GM23248 (cell line): ENCODE measurements at regions not wholly inside any gene's neighbourhood (a gene's known extent, or its start where the extent isn't known, plus 50 kb on each side); places are given as distances from the start of the nearest gene placed in this dataset.

Experiments
- DNase-seq: peaks from one replicate; pipeline ENCODE4 v3.0.0-alpha.2; 2015
- H2AFZ ChIP-seq: fragments of 200-600 bp; sonication (generic); 2 replicates; pipeline ENCODE4 v1.6.1; 2016; ENCODE audit warnings: antibody characterized with exemption
- H3F3A ChIP-seq: fragments of 200-600 bp; sonication (generic); 2 replicates; pipeline ENCODE4 v1.6.1; 2016; ENCODE audit warnings: mild to moderate bottlenecking, antibody characterized with exemption, mixed run types; ENCODE audit not compliant: insufficient read depth
- H3K27ac ChIP-seq: fragments of 200-600 bp; sonication (generic); 2 replicates; pipeline ENCODE4 v1.5.1; 2016; ENCODE audit warnings: mild to moderate bottlenecking
- H3K27me3 ChIP-seq: fragments of 200-600 bp; sonication (generic); replicated peaks from 2 replicates; pipeline ENCODE4 v1.6.1; 2016; ENCODE audit warnings: mild to moderate bottlenecking; ENCODE audit not compliant: insufficient read depth
- H3K36me3 ChIP-seq: fragments of 200-600 bp; sonication (generic); 2 replicates; pipeline ENCODE4 v1.6.1; 2016; ENCODE audit warnings: low read depth, mild to moderate bottlenecking
- H3K4me1 ChIP-seq: fragments of 200-600 bp; sonication (generic); 2 replicates; pipeline ENCODE4 v1.6.1; 2016; ENCODE audit warnings: mild to moderate bottlenecking; ENCODE audit not compliant: insufficient read depth
- H3K4me2 ChIP-seq: fragments of 200-600 bp; sonication (generic); one replicate; pipeline ENCODE4 v1.6.1; 2016; ENCODE audit warnings: mild to moderate bottlenecking; ENCODE audit not compliant: unreplicated experiment
- H3K4me3 ChIP-seq: fragments of 200-600 bp; sonication (generic); 2 replicates; pipeline ENCODE4 v1.5.1; 2016; ENCODE audit warnings: mild to moderate bottlenecking
- H3K79me2 ChIP-seq: fragments of 200-600 bp; sonication (generic); 2 replicates; pipeline ENCODE4 v1.6.1; 2016; ENCODE audit warnings: mild to moderate bottlenecking; ENCODE audit not compliant: insufficient read depth
- H3K9ac ChIP-seq: fragments of 200-600 bp; sonication (generic); 2 replicates; pipeline ENCODE4 v1.6.1; 2016; ENCODE audit warnings: mild to moderate bottlenecking
- H3K9me2 ChIP-seq: fragments of 200-600 bp; sonication (generic); 2 replicates; pipeline ENCODE4 v1.6.1; 2016; ENCODE audit warnings: mixed run types, mild to moderate bottlenecking, moderate library complexity; ENCODE audit not compliant: insufficient read depth
- H3K9me3 ChIP-seq: fragments of 200-600 bp; sonication (generic); one replicate; pipeline ENCODE4 v1.6.1; 2017; ENCODE audit warnings: low read depth
- H4K20me1 ChIP-seq: fragments of 200-600 bp; sonication (generic); 2 replicates; pipeline ENCODE4 v1.6.0; 2016; ENCODE audit not compliant: insufficient read depth
- EZH2 ChIP-seq: fragments of 200-600 bp; sonication (generic); IDR thresholded peaks from 2 replicates; pipeline ENCODE4 v1.6.1; 2018; ENCODE audit warnings: antibody characterized with exemption, mild to moderate bottlenecking; ENCODE audit not compliant: insufficient read depth, poor library complexity, severe bottlenecking
- EZH2phosphoT487 ChIP-seq: fragments of 200-600 bp; sonication (generic); IDR thresholded peaks from 2 replicates; pipeline ENCODE4 v1.6.1; 2018; ENCODE audit warnings: antibody characterized with exemption, moderate library complexity, mild to moderate bottlenecking, low read depth; ENCODE audit not compliant: insufficient read depth
- WGBS, 2 experiments: methylation state at CpG; one replicate each; pipeline ENCODE4 v1.1.6; 2015 to 2017; ENCODE audit warnings: low lambda C conversion rate in 2 of 2, low coverage in 1 of 2; ENCODE audit errors: missing lambda C conversion rate in 2 of 2; 5-methylcytosine and 5-hydroxymethylcytosine counted together
- in situ Hi-C: fragments of 300-500 bp; cut with MboI; formaldehyde crosslinking; loops from 2 replicates; pipeline ENCODE4 v1.15.0; 2020

DNA sequence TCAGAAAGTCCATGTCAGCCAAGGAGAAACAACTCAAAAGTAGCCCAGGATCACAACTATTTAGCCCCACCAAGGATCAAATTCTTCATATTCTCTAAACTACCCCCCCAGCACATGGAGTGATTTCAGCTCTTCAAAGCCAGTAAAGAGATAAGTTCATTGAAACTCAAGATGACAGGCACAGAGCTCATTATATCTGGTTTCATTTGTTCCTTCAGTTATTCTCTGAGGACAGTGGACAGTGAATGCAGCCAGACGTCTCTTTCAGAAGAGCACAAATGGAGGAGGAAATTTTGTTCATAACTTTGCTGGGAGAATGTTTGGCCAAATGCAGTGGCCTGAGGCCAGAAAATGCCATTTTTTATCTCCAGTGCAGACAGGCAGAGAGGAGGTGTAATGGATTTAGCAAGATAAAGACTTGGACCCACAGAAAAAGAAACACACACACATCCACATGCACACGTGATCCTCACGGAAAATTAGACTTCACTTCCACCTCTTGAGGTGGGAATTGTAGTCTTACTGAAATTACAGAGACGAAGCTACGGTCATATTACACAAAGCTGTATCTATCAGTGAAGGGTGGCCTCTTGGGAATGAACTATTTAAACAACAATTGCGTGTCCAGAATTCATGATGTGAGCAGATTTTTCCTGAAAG, 64.6 kb downstream of the HES1 start:
- H3K9ac ChIP-seq = no peak overlapping the region
- peaks cover 57% of the 10 kb centered on the region for H3K27me3 ChIP-seq
- H3F3A ChIP-seq = no peaks in the 10 kb centered on the region
- no peaks in the 10 kb centered on the region for H3K4me1 ChIP-seq
- no peaks in the 10 kb centered on the region for H3K36me3 ChIP-seq
- TF ChIP-seq EZH2 (no peak), EZH2phosphoT487 (no peak)
- no peak overlapping the region for H3K4me2 ChIP-seq
- no peaks in the 10 kb centered on the region for H4K20me1 ChIP-seq
- H3K79me2 ChIP-seq = no peaks in the 10 kb centered on the region
- DNase-seq = no peak
- H3K27ac ChIP-seq = no peak overlapping the region
- no peak overlapping the region for H2AFZ ChIP-seq
- no peaks in the 10 kb centered on the region for H3K9me3 ChIP-seq
- no peak overlapping the region for H3K4me3 ChIP-seq
- in situ Hi-C loops = no loop called here
- no peaks in the 10 kb centered on the region for H3K9me2 ChIP-seq
- WGBS, 2 experiments = 76 to 78% methylated on average over 6 of the region's 6 CpGs

DNA sequence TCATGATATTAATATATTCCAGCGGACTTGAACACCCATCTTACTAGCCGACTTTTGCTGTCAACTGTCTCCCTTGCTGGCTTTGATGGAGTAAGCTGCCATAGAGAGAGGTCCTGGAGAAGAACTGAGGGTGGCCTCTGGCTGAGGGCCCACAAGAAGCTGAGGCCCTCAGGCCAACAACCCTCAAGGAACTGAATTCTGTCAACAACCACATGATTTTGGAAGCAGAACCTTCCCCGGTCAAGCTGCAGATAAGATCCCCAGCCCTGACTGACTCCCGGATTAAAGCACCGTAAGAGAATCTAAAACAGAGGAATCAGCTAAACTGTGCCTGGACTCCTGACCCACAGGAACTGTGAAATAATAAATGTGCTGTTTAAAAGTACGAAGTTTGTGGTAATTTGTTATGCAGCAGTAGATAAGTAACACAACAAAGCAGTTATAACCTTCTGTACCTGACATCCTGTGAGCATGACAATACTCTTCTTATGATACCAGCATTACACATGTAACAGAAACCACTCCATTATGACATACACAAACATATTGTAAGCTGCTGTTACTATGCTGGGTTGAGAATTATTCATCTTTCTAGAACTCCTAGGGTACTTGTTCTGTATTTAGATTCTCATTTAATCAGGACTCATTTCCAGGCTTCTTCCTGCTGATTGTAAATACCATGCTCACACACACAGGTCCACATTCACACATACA, 66.2 kb downstream of the HES1 start:
- Histone ChIP-seq H3K9me3 (no peaks in the 10 kb centered on the region), H4K20me1 (no peaks in the 10 kb centered on the region), H3K9ac (no peak overlapping the region), H3K27me3 (peaks cover 56% of the 10 kb centered on the region), H3K79me2 (no peaks in the 10 kb centered on the region), H3F3A (no peaks in the 10 kb centered on the region), H3K36me3 (no peaks in the 10 kb centered on the region), H2AFZ (no peak overlapping the region), H3K4me2 (no peak overlapping the region), H3K4me3 (no peak overlapping the region), H3K4me1 (no peaks in the 10 kb centered on the region), H3K27ac (no peak overlapping the region), H3K9me2 (no peaks in the 10 kb centered on the region)
- no peak for DNase-seq
- no peak for TF ChIP-seq EZH2
- TF ChIP-seq EZH2phosphoT487 = no peak
- in situ Hi-C loops = no loop called here
- 78 to 83% methylated on average over 6 of the region's 6 CpGs for WGBS, 2 experiments

GRCh38 chr3:194203482-194204041, 67.6 kb downstream of the HES1 start:
- WGBS, 2 experiments = 77 to 80% methylated on average over 11 of the region's 11 CpGs
- Histone ChIP-seq H3K79me2 (no peaks in the 10 kb centered on the region), H3K4me2 (no peak overlapping the region), H3K9me3 (no peaks in the 10 kb centered on the region), H3K4me3 (0 out of 2 replicates have a peak overlapping the region, but pooled peaks have one; percentile 9), H3K36me3 (no peaks in the 10 kb centered on the region), H3K27me3 (peaks cover 43% of the 10 kb centered on the region), H3K27ac (no peak overlapping the region), H3K4me1 (no peaks in the 10 kb centered on the region), H3F3A (no peaks in the 10 kb centered on the region), H3K9me2 (no peaks in the 10 kb centered on the region), H3K9ac (no peak overlapping the region), H4K20me1 (no peaks in the 10 kb centered on the region), H2AFZ (no peak overlapping the region)
- TF ChIP-seq EZH2phosphoT487 (no peak), EZH2 (no peak)
- in situ Hi-C loops = no loop called here
- no peak for DNase-seq

DNA sequence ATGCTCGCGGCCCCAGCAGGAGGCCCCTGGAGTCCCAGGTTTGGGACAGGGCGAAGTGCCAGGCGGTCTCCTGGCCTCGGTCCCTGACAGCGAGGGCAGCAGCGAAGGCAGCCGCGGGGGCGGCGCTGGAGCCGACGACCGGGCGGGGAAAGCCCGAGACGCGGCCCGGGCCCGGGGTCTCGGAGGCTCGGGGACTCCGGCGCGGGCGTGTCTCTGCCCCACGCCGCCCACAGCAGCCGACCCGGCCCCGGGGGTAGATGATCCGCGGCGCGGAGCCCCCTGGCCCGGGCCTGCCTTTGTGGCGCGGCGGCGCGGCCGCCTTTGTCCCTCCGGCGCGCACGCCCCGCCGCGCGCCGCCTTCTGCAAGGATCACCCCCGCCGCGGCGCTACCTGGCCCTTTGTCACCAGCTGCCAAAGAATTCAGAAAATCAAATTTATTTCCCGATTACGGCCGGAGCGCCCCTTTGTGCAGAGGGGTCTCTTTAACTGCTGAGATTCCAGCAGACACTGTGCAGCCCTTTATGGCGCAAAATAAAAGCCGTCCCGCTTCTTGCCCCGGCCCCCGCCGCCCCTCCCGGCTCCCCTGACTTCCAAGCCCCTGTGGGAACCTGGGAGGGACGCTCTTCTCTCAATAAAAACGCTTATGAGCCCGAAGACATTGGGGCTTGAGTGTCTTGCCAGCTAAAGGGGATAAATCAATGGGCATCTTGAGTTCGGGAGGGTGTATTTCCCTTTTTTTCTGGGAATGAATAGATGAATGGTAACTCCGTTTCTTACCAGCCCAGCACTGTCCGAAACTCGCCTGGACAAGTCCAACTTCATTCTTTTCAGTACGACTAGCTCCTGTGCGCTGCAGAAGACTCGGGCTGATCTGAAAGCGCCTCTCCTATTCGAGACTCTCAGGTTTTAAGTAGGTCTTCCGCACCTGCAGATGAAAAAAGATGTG, 68.4 kb downstream of the HES1 start:
- Histone ChIP-seq H3K79me2 (no peaks in the 10 kb centered on the region), H3F3A (no peaks in the 10 kb centered on the region), H3K9me2 (no peaks in the 10 kb centered on the region), H4K20me1 (no peaks in the 10 kb centered on the region), H3K27ac (no peak overlapping the region), H3K4me1 (no peaks in the 10 kb centered on the region), H3K9me3 (no peaks in the 10 kb centered on the region), H3K27me3 (peaks cover 38% of the 10 kb centered on the region), H3K4me2 (no peak overlapping the region), H3K36me3 (no peaks in the 10 kb centered on the region), H3K9ac (no peak overlapping the region), H2AFZ (no peak overlapping the region), H3K4me3 (0 out of 2 replicates have a peak overlapping the region, but pooled peaks have one; percentile 9)
- no peak for TF ChIP-seq EZH2phosphoT487
- peak; percentile 57 for TF ChIP-seq EZH2
- DNase-seq = no peak
- 26 to 37% methylated on average over 62 to 79 of the region's 79 CpGs for WGBS, 2 experiments
- in situ Hi-C loops = no loop called here
